NCI-H1930 (cell line): ENCODE measurements at regions not wholly inside any gene's neighbourhood (a gene's known extent, or its start where the extent isn't known, plus 50 kb on each side); places are given as distances from the start of the nearest gene placed in this dataset.
"Not testable (repeated sequence)": the region's sequence is repeated elsewhere in the genome, so short reads cannot be mapped to it uniquely, and the experiment has no call there.

Experiments used
- DNase-seq, 2 experiments: peaks; one replicate each; lab custom pipeline; 2025; lab: John Stamatoyannopoulos, UW

DNA sequence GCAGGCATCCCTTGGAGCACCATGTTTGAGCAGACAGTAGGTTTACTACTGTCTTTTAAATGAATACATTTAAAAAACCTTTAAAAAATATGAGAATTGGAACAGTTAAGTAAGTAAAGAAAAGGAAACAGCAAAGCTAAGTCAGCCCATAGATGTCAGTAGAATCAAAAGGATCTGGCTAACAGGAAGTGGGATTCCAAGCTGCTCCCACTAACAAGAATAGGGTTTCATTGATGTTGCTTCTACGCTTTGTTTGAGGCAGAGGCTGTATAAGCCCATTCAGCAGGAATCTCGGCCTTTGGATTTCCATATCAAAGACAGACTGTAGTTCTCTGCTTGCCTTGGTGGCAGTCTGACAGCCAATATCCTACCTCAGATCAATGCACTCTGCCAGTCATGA is 122.9 kb upstream of the ELAC2 start:
- no peak for DNase-seq

DNA sequence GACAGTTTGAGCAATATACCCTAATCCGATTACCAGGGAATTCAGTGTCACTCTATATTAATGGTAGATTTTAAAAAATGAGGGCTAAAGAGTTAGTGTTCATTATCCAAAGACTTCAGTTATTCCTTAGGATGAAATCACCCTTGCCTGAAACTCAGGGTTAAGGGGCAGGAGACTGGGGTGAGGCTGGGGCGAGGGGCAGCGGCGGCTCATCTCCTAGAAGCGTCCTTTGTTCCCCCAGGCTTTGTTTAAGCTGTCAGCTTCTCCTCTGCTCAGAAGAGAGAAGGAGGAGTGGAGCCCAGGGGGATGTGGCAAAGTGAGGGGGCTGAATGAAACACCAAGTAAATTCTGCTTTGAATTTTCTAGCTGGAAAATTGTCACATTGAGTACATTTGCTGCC is 117.7 kb upstream of the ELAC2 start:
- no peak for DNase-seq

DNA sequence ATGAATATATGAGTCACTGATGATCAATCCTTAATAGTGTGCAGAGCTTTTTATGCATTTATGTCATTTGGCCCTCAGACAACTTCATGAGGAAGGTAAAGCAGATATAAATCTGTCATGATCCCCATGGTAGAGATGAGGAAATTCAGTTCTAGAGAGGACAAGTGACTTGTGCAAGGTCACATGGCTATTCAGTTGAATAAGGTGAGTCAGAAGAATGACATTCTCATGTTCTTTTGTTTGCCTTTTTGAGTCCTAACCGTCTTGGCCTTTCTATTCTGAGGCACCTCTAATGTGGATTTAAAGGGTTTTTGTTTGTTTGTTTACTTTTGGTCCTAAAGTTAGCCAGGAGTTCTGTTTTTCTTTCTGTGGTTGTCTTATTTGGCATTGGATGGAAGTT is 116.2 kb upstream of the ELAC2 start:
- no peak for DNase-seq

DNA sequence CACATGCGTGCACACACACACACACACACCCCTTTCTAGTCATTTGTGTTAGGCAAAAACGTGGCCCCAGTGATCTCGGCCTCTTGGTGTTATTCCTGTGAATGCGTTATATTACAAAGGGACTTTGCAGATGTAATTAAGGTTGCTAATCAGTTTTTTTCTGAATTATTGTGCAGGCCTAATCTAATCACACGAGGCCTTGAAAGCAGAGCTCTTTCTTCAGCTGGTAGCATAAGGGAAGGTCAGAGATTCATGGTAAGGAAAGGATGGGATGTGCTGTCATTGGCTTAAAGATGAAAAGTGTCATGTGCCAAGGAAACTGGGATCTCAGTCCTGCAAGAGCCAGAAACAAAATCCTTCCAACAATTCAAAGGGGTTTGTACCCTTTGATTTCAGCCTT is 113.4 kb upstream of the ELAC2 start:
- no peak for DNase-seq

DNA sequence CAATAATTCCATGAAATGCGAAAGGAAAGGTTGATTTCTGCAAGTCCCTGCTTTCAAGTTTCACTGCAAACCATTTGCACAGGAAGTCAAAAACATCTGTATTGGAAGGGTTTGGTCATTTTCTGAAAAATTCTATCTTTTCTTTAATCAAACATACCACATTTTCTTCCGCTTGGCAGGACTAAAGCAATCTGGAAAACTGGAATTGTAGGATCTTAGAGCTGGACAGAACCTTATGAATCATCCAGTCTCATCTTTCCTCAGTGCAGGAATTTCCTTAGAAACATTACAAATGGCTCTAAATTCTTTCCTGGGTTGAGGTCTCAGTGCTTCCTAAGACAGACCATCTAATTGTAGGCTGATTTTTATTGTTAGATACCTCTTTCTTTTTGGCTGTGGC is 111.5 kb upstream of the ELAC2 start:
- DNase-seq, result no peak

DNA sequence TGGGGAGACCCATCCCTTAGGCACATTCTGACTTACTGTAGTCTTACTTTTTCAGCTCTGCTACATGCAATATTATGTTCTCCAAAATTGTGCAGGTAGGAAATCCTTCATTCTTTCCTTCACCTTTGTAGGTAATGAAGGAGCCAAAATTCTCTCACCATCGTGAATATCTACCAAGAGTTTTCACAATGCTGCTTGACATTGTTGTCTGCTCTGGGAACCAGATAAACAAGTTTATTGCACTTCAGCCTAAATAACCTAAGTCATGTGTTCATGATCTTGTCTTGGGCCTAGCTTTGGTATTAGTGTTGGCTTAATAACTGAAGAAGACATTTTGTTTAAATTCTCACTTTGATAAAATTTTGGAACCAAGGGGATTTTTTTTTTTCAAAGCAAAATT is 110.8 kb upstream of the ELAC2 start:
- DNase-seq, result no peak

DNA sequence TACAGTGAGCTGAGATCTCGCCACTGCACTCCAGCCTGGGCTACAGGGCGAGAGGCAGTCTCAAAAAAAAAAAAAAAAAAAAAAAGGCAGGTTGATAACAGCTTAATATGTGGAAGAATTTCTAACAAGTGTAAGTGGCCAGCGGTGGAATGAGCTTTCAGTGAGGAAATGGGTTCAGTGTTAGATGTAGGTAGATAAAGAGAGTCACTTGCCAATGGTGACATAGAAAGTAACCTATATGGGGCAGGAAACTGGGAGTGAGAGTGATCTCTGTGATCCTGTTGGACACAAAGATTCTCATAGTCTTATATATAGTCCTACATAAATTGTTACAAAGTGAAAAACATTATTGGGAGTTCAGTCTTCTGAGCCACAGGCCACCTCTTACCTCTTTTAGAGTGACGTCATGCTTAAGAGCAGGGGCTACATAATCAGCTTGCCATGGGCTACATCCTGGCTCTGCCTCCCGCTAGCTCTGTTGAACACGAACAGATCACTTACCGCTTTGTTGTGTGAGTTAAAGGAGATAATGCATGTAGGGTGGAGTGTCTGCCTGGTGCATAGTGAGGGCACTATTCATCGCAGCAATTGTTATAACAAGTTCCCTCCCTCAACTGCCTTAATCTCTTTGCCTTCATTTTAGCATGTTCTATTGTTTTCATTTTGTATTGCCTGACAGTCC is 110.2 kb upstream of the ELAC2 start:
- DNase-seq, result no peak

DNA sequence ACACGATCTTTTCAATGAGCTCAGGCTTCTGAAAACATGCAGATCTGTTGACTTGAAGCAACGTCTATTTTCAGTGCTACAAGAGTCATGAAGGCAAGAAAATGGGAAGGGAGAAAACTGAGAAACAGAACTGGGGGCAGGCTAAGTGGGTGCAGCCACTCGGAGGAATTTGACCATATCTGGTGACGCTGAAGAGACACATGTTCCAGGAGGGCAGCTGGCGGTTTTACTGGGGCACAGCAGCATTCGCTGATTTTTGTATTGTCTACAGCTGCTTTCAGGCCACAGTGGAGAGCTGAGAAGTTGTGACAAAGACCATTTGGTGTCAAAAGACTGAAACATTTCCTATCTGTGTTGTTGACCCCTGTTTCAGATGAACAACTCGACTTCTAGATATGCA is 103.0 kb upstream of the ELAC2 start:
- DNase-seq, result no peak

DNA sequence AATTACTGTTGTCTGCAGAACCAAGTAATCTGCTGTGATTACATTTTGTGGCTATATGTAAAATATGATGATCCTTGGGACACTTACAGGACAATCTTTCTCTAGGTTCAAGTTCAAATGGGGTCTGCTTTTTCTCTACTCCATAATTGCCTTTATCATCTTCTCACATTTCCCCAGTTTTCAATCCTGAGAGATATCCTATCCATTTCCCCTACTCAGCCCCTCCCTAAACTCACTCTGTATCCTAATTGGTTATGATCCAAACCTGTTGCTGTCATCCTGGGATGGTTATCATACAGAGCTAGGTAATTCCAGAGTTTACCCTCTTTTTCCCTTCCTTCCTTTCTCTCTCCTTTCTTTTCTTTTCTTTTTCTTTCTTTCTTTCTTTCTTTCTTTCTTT is 100.5 kb upstream of the ELAC2 start:
- DNase-seq, result no peak

DNA sequence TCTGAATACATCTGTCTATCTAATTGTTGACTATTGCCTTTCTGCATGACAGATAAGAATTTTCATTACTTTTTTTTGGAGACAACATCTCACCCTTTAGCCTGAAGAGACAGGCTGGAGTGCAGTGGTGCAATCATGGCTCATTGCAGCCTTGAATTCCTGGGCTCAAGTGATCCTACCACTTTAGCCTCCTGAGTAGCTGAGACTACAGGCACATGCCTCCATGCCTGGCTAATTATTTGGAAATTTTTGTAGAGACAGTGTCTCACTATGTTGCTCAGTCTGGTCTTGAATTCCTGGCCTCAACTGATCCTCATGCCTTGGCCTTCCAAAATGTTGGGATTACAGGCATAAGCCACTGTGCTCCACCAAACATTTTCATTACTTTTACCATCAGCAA is 99.8 kb upstream of the ELAC2 start:
- no peak for DNase-seq

DNA sequence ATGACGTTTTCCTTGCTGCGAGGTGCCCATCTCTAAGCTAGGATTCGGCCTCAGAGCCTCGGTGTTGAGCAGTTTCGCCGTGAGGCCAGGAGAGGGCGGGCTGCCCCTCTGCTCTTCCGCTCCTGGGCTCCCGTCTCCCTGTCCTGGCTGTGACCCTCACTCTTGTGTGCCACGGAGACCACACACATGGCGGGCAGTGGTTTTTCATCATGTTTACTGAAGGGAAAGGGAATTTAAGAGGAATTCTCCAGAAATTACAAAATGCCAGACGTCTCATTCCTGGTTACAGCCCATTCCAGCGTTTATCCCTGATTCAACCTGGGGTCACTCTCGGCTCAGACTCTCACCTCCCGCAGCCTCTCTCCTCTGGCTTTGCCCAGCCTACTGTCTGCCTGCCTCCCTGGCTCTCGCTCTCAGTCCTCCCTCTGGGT is 96.8 kb upstream of the ELAC2 start:
- DNase-seq, result peak in 1 of 2 experiments; percentile 37

DNA sequence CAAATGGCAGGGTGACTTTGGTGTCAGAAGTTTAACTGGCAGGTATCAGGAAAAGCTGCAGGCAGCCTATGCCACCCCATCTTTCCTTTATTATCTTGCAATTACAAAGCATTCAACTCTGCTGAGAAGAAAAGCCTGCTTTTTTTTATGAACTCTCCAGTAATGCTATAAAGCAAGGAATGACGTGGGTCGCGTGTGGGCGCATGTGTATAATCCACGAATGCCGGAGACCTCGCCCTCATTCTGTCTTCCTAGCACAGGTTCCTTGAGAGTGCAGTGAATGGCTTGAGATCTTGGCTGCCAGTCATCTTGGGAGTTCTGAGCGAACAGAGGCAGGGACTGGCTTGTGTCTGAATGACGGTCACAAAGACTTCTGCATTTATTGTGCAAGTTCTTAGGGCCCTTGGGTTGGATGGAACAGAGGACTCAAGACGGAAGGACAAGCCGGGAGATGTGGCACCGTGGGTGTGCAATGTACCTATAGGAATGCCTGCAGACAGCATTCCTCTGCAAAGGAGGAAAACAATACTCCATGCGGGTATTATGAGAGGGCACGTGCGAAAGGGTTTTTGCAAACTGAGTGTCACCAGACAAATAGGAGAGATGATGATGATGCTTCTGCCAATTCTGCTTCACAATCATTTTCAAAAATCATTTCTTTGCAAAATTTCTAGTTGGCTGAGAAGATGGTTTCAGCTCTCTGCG is 96.1 kb upstream of the ELAC2 start:
- no peak for DNase-seq

DNA sequence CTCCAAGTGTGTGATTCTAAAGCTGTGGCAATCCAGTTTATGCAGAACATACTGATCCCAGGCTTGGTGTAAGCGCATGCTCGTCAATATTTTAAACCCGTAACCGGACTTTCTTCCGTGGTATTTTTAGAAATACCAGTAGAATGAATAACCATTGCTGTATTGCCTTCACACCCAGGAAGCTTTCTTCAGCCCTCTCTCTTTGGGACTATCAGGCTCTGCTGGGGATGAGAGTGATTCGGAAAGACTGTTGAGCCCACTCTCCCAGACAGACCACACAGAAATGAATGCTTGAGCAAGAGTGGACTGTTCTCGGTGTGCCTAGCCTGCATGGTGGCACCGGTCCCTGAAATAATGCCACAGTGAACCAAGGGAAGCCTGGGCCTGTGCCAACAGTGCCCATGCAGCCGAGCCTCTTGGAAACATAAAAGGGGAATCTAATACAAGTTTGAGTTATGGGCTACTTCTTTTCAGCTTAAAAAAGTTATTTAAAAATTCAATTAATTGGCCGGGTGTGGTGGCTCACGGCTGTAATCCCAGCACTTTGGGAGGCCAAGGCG is 89.9 kb upstream of the ELAC2 start:
- no peak for DNase-seq

DNA sequence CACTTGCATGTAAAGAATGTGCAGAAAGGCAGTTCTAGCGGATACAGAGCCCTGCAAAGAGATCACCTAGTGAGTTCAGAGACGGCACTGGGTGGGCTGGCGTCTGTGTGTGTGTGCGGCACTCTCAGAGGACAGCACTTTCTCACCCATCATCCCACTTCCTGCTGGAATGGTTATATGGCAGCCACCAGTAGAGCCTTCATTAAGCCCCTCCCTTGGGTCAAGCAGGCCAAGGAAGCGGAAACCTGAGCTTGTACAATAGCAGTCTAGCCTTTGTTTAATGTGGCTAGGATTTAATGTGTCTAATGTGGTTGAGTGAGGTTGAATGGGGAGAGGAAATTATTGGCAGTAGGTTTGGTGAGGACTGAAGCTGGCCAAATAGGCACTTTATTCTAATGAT is 88.3 kb upstream of the ELAC2 start:
- DNase-seq, result no peak

DNA sequence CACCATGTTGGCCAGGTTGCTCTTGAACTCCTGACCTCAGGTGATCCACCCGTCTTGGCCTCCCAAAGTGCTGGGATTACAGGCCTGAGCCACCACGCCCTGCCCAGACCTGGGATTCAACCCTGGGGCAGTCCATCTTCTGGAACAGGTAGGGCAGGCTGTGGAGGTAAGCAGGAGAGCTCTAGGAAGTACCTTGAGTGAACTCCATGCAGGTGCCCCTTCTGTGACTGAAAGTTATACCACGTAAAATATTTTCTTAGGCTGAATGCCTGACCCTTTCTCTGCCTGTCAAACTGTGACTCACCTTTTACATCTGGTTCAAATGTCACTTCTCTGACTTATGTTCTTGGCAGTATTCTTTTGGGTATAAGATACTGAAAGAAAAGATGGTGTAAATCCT is 86.7 kb upstream of the ELAC2 start:
- DNase-seq, result no peak

DNA sequence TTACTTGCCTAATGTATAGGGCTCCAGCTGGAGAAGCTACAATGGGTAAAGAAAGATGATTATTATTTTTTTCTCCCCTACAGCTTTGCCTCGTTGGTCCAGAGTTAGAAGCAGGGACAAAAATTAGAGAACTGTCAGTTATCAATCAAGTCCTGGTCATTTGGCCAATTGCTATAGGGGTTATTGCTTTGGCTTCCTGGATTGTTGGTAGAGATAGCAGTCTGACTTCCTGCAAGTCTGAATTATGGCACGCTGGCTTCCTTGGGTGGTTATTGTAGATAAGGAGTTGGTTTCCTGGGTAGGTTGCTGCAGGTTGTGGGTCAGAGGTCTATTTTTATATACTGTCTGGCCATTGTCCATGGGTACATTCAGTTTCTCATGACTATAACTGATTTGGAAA is 84.7 kb upstream of the ELAC2 start:
- DNase-seq, result no peak

DNA sequence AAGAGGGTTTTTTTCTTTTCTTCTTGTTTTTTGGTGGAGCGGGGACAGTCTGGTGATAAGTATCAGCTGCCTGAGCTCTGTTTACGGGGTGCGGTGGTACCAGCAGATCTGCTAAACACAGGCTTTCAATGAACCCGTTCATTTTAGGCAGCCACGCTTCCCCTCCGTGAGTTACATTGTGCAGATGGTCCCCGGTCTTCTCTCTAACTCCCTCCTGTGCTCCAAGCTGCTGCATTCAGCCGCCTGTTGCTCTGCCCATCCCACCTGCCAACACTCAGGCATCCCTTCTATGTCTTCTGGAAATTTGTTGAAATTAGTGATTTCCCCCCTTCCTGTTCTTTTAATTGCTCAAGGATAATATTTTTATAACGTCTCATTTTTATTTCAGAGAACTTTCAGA is 82.1 kb upstream of the ELAC2 start:
- no peak for DNase-seq

DNA sequence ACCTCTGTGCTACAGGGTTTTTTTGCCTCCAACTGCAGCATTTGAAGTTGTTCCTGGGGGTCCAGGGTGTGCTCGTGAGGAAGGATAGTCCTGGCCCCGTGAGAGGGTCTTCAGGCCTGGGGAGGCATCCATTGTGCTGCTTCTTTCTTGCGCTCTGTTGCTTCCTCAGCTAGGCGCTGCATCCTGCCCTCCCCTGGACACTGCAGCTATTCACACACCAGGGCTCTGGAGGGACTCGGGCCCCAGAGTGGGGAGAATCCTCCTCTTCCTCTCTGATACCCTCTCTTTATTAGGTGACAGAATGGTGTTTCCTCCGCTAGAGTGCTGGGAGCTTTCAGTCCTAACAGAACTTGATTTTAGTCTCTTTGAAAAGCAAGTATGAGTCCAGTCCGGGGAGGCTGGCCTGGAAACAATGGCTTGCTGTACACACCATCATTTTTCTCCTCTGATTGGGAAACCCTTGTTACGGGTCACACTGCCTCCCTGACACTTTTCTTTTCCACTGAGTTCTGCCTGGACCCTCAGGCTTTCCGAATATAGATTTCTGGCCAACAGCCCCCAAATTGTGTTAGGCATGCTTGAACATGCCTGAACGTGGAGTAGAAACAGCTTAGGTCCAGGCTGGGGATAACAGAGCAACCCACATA is 81.4 kb upstream of the ELAC2 start:
- DNase-seq, result no peak

DNA sequence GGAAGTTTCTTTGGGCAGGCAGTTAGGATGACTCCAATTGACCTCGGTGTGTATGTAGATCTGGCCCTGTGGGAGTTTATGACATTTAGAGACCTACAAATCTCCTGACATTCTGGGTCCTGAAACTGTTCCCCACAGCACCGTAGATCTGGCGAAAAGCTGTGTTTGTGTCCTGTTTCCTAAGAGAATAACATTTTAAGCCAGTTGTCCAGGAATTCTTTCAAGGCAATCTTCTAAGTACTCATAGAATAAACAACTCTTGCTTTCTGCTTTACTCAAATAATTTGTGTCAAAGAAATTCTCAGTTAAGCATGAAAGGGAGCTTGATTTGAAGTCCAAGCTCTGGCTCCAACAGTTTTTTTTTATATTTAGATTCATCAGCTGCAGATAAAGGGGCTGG is 78.5 kb upstream of the ELAC2 start:
- DNase-seq, result no peak

DNA sequence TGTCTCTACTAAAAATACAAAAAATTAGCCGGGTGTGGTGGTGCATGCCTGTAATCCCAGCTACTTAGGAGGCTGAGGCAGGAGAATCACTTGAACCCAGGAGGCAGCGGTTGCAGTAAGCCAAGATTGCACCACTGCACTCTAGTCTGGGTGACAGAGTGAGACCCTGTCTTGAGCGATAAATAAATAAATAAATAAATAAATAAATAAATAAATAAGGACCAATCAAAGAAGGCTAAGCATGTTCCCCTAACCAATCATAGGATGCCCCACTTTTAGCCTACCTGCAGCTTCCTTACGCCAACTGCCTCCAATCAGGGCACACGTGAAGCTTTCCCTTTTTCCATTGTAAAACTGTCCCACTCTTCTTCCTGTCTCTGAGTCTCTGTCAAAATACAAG is 74.2 kb upstream of the ELAC2 start:
- not testable (repeated sequence) for DNase-seq

DNA sequence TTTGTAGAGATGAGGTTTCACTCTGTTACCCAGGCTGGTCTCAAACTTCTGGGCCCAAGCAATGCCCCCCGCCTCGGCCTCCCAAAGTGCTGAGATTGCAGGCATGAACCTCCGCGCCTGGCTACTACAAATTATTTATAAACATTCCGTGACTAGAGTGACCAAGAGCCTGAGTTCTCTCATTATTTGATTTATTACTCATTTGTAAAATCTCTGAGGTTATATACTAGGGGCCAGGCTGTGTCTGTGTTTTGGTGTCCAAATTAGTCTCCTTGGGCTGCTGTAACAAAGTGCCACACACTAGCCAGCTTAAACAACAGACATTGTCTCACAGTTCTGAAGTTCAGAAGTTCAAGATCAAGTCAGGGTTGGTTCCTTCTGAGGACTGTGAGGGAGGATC is 70.8 kb upstream of the ELAC2 start:
- no peak for DNase-seq

DNA sequence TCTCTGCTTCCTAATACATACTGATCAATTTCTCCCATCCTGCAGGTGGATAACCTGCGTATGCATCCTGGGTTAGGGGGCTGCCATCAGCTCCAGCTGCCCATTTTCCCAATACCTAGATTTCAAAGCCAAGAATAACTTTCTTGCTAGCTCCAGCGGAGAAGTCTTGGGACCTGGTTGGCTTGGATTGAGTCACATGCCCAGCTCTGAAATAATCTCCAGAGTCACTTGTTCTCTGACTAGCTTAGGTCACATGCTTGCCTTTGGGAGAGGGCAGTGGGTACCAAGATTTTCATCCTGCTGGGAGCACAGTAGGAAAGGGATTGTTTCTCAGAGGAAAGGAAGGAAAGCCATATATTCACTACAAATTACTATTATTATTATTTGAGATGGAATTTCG is 70.0 kb upstream of the ELAC2 start:
- no peak for DNase-seq

DNA sequence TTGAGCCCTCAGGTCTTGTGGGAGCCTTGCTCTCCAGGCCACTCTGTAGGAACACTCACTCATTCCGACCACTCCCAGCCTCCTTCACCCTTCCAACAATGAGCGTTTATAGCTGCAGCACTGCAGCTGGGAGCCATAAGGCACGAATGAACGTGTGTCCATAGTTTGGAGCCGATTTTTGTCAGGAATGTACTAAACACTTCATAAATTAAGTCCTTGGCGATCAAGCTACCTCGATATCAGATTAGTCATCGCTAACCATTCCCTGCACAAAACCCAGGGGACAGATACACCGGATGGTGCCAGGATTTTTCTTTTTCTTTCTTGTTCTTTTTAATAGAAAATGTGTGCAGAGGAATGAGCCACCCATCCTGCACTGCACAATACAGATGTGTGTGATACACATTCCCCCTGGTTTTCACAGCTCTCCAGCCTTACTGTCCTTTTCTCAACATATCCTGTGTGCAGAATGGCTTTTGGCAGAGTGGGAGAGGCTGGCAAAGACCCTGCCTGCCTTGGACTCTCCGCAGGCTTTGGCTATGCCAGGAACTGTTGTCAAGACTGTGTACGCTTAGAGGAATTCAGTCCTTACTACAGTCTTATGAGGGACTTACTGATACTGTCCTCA is 68.4 kb upstream of the ELAC2 start:
- DNase-seq, result no peak
